Lower leg skin (tissue), 4 donors: ENCODE measurements at regions not wholly inside any gene's neighbourhood (a gene's known extent, or its start where the extent isn't known, plus 50 kb on each side); places are given as distances from the start of the nearest gene placed in this dataset.

Experiments used
- DNase-seq, 2 donors: peaks; one replicate each; pipeline ENCODE4 v3.0.0-alpha.2; 2019; ENCODE audit warnings: low spot score in 2 of 2
- H3K4me3 ChIP-seq: fragments of 200-600 bp; sonication (generic); 2 replicates; pipeline ENCODE4 v1.5.1; 2017; ENCODE audit warnings: mild to moderate bottlenecking, low read depth; ENCODE audit not compliant: poor library complexity, severe bottlenecking
- POLR2A ChIP-seq, 2 donors: fragments of 450-650 bp; IDR thresholded peaks; one replicate each; pipeline ENCODE4 v1.6.1; 2016 to 2017; ENCODE audit warnings: antibody characterized with exemption in 2 of 2, mild to moderate bottlenecking in 1 of 2, moderate library complexity in 1 of 2
- WGBS, 2 donors: methylation state at CpG; one replicate each; pipeline ENCODE4 v1.1.5; 2018; 5-methylcytosine and 5-hydroxymethylcytosine counted together
- intact Hi-C: fragments of 100-400 bp; cut with DNase I; formaldehyde crosslinking; loops from one replicate; pipeline ENCODE4 v1.15.0; 2023; ENCODE audit warnings: low total_unique reads
- TF ChIP-seq, protein P1 (sequence below), 3 donors: fragments of 450-650 bp; IDR thresholded peaks; one replicate each; pipeline ENCODE4 v1.5.1; 2016; ENCODE audit warnings: antibody characterized with exemption in 3 of 3, mild to moderate bottlenecking in 3 of 3, moderate library complexity in 2 of 3

DNA sequence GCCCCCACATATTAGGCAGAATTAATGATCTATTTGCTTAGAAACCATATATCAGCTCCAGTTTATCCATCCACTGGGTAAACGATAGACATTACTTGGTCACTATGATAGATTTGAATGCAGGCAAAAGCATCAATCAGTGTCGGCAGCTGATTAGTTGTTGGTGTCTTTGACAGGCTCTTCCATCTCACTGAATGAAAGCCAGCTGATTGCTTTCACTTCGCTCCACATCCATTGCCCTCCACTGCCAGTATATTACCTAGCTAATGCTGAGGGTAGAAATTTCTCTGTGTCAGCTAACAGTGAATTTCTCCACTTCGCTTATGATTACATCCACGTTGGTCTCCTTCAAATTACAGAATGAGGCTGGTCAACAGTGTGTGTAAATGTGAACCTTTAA, 821.3 kb upstream of the TYRP1 start:
- TF ChIP-seq, protein P1, sequence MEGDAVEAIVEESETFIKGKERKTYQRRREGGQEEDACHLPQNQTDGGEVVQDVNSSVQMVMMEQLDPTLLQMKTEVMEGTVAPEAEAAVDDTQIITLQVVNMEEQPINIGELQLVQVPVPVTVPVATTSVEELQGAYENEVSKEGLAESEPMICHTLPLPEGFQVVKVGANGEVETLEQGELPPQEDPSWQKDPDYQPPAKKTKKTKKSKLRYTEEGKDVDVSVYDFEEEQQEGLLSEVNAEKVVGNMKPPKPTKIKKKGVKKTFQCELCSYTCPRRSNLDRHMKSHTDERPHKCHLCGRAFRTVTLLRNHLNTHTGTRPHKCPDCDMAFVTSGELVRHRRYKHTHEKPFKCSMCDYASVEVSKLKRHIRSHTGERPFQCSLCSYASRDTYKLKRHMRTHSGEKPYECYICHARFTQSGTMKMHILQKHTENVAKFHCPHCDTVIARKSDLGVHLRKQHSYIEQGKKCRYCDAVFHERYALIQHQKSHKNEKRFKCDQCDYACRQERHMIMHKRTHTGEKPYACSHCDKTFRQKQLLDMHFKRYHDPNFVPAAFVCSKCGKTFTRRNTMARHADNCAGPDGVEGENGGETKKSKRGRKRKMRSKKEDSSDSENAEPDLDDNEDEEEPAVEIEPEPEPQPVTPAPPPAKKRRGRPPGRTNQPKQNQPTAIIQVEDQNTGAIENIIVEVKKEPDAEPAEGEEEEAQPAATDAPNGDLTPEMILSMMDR (IDR thresholded peaks at IDR 0.05): no peak
- TF ChIP-seq POLR2A (IDR thresholded peaks at IDR 0.05): no peak
- no peak overlapping the region for H3K4me3 ChIP-seq
- intact Hi-C loops: no loop called here
- 33 to 41% methylated on average over 5 of the region's 5 CpGs for WGBS, 2 donors
- no peak for DNase-seq

DNA sequence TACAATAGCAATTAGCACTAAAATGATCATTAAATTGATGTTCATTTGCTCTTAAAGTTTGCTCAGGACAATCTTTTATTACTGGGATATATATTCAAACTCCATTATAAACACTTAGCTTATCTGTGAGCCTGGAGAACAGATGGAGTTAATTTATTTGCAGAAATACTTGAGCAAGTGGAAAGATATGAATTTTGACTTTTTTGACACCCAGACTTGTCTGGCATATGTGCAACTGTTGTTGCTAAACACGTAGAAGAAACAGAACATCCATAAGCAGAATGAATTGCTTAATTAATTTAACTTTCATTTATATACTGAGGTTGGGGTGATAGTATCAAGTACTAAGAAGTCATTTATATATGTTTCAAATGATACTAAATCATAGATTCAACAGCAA, 820.7 kb upstream of the TYRP1 start:
- TF ChIP-seq, protein P1 (IDR thresholded peaks at IDR 0.05): no peak
- TF ChIP-seq POLR2A (IDR thresholded peaks at IDR 0.05): no peak
- DNase-seq: no peak
- 20 to 21% methylated on average over 1 of the region's 1 CpG for WGBS, 2 donors
- no peak overlapping the region for H3K4me3 ChIP-seq
- intact Hi-C loops: no loop called here

DNA sequence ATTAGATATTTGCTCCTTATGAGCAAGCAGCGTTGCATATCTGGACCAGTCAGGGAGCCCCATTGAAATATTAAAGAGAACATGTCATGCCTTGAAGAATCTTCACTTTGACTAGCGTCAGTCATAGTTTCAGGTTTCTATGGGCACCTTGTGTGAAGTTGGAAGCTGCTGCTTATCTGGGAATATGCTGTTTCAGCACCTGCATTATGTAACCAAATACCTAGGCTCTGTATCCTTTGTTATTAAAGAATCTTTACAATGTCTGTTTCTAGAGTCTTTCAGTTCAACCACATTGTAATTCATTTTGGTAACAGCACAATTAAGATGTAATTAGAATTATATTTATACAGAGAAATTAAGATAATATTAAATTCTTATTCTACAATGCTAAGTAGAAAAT, 818.8 kb upstream of the TYRP1 start:
- intact Hi-C loops: no loop called here
- DNase-seq: no peak
- H3K4me3 ChIP-seq: no peak overlapping the region
- 76 to 78% methylated on average over 2 of the region's 2 CpGs for WGBS, 2 donors
- TF ChIP-seq POLR2A (IDR thresholded peaks at IDR 0.05): no peak
- TF ChIP-seq, protein P1 (IDR thresholded peaks at IDR 0.05): no peak

DNA sequence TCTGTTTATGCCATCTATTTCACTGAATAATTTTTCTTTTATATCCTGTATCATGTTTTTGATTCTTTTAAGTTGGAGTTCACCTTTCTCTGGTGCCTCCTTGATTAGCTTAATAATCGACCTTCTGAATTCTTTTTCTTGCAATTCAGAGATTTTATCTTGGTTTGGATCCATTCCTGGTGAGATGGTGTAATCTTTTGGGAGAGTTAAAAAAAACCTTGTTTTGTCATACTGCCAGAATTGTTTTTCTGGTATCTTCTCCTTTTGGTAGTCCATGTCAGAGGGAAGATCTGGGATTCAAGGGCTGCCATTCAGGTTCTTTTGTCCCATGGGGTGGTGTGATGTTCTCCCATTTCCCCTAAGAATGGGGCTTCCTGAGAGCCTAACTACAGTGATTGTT, 800.8 kb upstream of the TYRP1 start:
- WGBS, 2 donors: 45 to 57% methylated on average over 1 of the region's 1 CpG
- TF ChIP-seq, protein P1 (IDR thresholded peaks at IDR 0.05): no peak
- no peak for TF ChIP-seq POLR2A (IDR thresholded peaks at IDR 0.05)
- no peak overlapping the region for H3K4me3 ChIP-seq
- intact Hi-C loops: no loop called here
- no peak for DNase-seq

DNA sequence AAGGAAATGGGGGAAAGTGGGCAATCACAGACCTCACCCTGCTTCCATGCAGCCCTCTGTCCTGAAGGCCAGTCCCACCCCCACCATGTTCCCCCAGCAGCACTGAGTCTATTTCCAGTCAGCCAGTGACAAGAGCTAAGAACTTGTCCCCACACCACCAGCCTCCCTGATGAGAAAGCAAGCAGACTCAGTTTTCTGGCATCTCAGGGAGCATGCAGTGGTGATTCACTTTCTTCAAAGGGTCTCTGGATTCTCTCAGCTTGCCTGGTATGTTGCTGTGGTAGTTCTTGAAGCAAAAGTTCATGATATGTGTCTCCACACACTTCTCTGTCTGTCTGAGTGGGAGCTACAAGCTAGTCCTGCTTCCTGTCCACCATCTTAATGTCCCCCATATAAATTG, 799.9 kb upstream of the TYRP1 start:
- TF ChIP-seq POLR2A (IDR thresholded peaks at IDR 0.05): no peak
- TF ChIP-seq, protein P1 (IDR thresholded peaks at IDR 0.05): no peak
- no peak overlapping the region for H3K4me3 ChIP-seq
- no peak for DNase-seq
- intact Hi-C loops: no loop called here

DNA sequence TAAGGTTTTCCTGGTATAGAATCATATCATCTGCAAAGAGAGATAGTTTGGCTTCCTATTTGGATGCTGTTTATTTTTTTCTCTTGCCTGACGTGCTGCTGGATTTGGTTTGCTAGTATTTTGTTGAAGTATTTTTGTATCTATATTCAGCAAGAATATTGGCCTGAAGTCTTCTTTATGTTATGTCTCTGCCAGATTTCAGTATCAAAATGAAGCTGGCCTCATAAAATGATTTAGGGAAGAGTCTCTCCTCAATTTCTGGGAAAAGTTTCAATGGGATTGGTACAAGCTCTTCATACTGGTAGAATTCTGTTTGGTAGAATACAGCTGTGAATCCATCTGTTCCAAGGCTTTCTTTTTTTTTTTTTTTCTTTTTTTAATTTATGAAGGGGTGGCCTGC, 799.0 kb upstream of the TYRP1 start:
- intact Hi-C loops: no loop called here
- no peak for TF ChIP-seq POLR2A (IDR thresholded peaks at IDR 0.05)
- TF ChIP-seq, protein P1 (IDR thresholded peaks at IDR 0.05): no peak
- WGBS, 2 donors: 64 to 78% methylated on average over 1 of the region's 1 CpG

More for the DNA sequence above, 799.0 kb upstream of the TYRP1 start:
- DNase-seq: no peak
- no peak overlapping the region for H3K4me3 ChIP-seq
